HL-60 (cell line): ENCODE measurements at regions not wholly inside any gene's neighbourhood (a gene's known extent, or its start where the extent isn't known, plus 50 kb on each side); places are given as distances from the start of the nearest gene placed in this dataset.

Experiments used
- CTCF ChIP-seq: IDR thresholded peaks from one replicate; pipeline ENCODE4 v1.5.1; 2011; ENCODE audit warnings: low read length, control low read depth, inconsistent platforms; ENCODE audit not compliant: insufficient read depth
- GABPA ChIP-seq: IDR thresholded peaks from 2 replicates; pipeline ENCODE4 v1.6.1; 2012; ENCODE audit warnings: low read depth
- POLR2AphosphoS5 ChIP-seq: IDR thresholded peaks from 2 replicates; pipeline ENCODE4 v1.6.1; 2012; ENCODE audit warnings: low read depth
- TF ChIP-seq, protein P1 (sequence below): IDR thresholded peaks from 2 replicates; pipeline ENCODE4 v1.6.1; 2012; ENCODE audit warnings: low read depth; ENCODE audit not compliant: insufficient replicate concordance

- TF ChIP-seq CTCF (no peak), POLR2AphosphoS5 (no peak), GABPA (no peak)
- TF ChIP-seq, protein P1, sequence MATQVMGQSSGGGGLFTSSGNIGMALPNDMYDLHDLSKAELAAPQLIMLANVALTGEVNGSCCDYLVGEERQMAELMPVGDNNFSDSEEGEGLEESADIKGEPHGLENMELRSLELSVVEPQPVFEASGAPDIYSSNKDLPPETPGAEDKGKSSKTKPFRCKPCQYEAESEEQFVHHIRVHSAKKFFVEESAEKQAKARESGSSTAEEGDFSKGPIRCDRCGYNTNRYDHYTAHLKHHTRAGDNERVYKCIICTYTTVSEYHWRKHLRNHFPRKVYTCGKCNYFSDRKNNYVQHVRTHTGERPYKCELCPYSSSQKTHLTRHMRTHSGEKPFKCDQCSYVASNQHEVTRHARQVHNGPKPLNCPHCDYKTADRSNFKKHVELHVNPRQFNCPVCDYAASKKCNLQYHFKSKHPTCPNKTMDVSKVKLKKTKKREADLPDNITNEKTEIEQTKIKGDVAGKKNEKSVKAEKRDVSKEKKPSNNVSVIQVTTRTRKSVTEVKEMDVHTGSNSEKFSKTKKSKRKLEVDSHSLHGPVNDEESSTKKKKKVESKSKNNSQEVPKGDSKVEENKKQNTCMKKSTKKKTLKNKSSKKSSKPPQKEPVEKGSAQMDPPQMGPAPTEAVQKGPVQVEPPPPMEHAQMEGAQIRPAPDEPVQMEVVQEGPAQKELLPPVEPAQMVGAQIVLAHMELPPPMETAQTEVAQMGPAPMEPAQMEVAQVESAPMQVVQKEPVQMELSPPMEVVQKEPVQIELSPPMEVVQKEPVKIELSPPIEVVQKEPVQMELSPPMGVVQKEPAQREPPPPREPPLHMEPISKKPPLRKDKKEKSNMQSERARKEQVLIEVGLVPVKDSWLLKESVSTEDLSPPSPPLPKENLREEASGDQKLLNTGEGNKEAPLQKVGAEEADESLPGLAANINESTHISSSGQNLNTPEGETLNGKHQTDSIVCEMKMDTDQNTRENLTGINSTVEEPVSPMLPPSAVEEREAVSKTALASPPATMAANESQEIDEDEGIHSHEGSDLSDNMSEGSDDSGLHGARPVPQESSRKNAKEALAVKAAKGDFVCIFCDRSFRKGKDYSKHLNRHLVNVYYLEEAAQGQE: no peak
Observed at GRCh38 chr2:70391259-70391658, 89.4 kb upstream of the FAM136A start.
